ENCODE measurements at regions not wholly inside any gene's neighbourhood (a gene's known extent, or its start where the extent isn't known, plus 50 kb on each side); places are given as distances from the start of the nearest gene placed in this dataset.

GRCh38 chr10:6305401-6306321, 102.9 kb downstream of the PFKFB3 start:
- DNase-seq = no peak

GRCh38 chr10:6306917-6307316, 104.2 kb downstream of the PFKFB3 start:
- no peak for DNase-seq

- DNase-seq = no peak
Observed at GRCh38 chr10:6309816-6310215, 107.1 kb downstream of the PFKFB3 start.

- no peak for DNase-seq
Observed at GRCh38 chr10:6310977-6311376, 108.2 kb downstream of the PFKFB3 start.

- DNase-seq = no peak
Observed at GRCh38 chr10:6311700-6312330, 109.1 kb downstream of the PFKFB3 start.

GRCh38 chr10:6312636-6313035, 109.9 kb downstream of the PFKFB3 start:
- no peak for DNase-seq

GRCh38 chr10:6313111-6313895, 110.6 kb downstream of the PFKFB3 start:
- DNase-seq = no peak

- DNase-seq = no peak
Observed at GRCh38 chr10:6314620-6315205, 112.0 kb downstream of the PFKFB3 start.

- DNase-seq = no peak
Observed at GRCh38 chr10:6319119-6319518, 116.4 kb downstream of the PFKFB3 start.

- no peak for DNase-seq
Observed at GRCh38 chr10:6320320-6321010, 117.7 kb downstream of the PFKFB3 start.

GRCh38 chr10:6321880-6322279, 119.1 kb downstream of the PFKFB3 start:
- no peak for DNase-seq

GRCh38 chr10:6322805-6323204, 120.1 kb downstream of the PFKFB3 start:
- DNase-seq = no peak

GRCh38 chr10:6327961-6328698, 125.4 kb downstream of the PFKFB3 start:
- DNase-seq = no peak

GRCh38 chr10:6328699-6329423, 126.1 kb downstream of the PFKFB3 start:
- DNase-seq = no peak

GRCh38 chr10:6333086-6333485, 130.4 kb downstream of the PFKFB3 start:
- DNase-seq = no peak

GRCh38 chr10:6333973-6334372, 131.2 kb downstream of the PFKFB3 start:
- DNase-seq = no peak

GRCh38 chr10:6336016-6336415, 133.3 kb downstream of the PFKFB3 start:
- DNase-seq = no peak

- DNase-seq = no peak
Observed at GRCh38 chr10:6337382-6337781, 134.7 kb downstream of the PFKFB3 start.

GRCh38 chr10:6338361-6338760, 135.6 kb downstream of the PFKFB3 start:
- DNase-seq = no peak

GRCh38 chr10:6339891-6340290, 137.2 kb downstream of the PFKFB3 start:
- DNase-seq = no peak

GRCh38 chr10:6342096-6342685, 139.5 kb downstream of the PFKFB3 start:
- DNase-seq = no peak

All from activated CD4-positive, alpha-beta T cell treated with anti-CD3 and anti-CD28 coated beads, Interleukin-2, amount 50 U/mL, for 48 hours (primary cell).